Skin epidermis (tissue), 12 donors: ENCODE measurements at regions not wholly inside any gene's neighbourhood (a gene's known extent, or its start where the extent isn't known, plus 50 kb on each side); places are given as distances from the start of the nearest gene placed in this dataset.
"Not testable (repeated sequence)": the region's sequence is repeated elsewhere in the genome, so short reads cannot be mapped to it uniquely, and the experiment has no call there.

ENCODE experiments used
- H3K27ac ChIP-seq, 21 experiments: fragments of 200-600 bp; sonication (generic) in 11 of 21; one replicate each; pipeline ENCODE4 v1.5.0; 2020; ENCODE audit warnings: mild to moderate bottlenecking in 3 of 21, inconsistent platforms in 2 of 21, moderate library complexity in 2 of 21
- H3K4me3 ChIP-seq, 7 experiments: fragments of 200-600 bp; sonication (generic) in 2 of 7; one replicate each; pipeline ENCODE4 v1.5.0; 2020; ENCODE audit warnings: inconsistent platforms in 2 of 7, mild to moderate bottlenecking in 2 of 7, moderate library complexity in 1 of 7

DNA sequence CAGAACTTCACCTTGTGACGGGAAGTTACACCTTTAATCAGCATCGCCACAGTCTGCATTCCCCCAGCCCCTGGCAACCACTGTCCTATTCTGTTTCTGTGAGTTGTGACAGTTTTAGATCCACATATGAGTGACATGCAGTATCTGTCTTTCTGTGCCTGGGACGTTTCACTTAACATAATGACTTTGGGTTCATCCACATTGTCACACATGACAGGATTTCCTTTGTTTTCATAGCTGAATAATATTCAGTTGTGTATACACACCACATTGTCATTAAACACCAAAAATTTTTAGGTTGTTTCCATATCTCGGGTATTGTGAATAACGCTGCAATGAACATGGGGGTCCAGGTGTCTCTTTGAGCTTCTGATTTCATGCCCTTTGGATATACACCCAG is 62.6 kb upstream of the BDH1 start:
- H3K27ac ChIP-seq, H3K4me3 ChIP-seq: not testable (repeated sequence)

DNA sequence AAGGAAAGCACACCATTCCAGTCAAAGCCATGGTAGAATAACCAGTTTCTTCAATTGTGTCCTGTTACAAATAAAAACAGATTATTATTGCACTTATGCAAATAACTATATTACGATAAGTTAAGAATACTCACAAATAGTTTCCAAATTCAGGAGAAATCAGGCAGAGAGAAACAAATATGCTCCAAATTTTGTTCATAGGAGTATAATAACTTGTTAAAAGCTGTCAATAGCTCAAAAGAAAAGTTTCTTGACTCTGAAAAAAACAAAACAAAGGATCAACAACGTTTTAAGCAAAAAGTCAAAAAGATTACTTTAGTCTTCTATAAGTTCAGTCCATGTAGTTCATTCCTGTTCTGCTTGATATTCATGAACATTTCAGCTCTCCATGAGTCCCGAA is 59.7 kb upstream of the BDH1 start:
- H3K27ac ChIP-seq: no peak overlapping the region
- H3K4me3 ChIP-seq: no peak overlapping the region

DNA sequence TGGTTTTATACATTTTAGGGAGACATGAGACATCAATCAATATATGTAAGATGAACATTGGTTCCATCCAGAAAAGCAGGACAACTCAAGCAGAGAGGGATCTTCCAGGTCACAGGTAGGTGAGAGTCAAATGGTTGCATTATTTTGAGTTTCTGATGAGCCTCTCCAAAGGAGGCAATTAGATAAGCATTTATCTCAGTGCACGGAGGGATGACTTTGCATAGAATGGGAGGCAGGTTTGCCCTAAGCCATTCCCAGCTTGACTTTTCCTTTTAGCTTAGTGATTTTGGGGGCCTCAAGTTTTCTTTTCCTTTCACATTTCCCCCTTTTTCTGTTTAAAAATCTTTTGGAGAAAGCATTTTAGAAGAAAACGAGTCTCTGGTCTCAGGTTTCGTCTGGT is 58.4 kb upstream of the BDH1 start:
- H3K4me3 ChIP-seq, H3K27ac ChIP-seq: not testable (repeated sequence)

DNA sequence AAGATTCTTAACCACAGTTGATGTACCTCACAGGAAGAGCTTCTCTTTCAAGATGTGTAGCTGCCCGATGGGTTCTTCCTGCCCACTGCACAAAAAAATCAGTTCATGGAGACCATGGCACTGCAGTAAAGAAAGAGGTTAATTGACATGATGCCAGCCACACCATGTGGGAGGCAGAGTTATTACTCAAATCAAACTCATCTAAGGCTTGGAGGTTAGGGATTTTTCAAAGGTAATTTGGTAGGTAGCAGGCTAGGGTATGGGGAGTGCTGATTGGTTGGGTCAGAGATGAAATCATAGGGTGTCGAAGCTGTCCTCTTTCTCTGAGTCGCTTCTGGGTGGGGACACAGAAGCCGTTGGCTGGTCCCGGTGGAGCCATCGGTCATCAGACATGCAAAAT is 57.4 kb upstream of the BDH1 start:
- H3K4me3 ChIP-seq: no peak overlapping the region
- H3K27ac ChIP-seq: peak overlapping the region in 4 of 21 experiments; percentile 20 to 68 (median 40)

DNA sequence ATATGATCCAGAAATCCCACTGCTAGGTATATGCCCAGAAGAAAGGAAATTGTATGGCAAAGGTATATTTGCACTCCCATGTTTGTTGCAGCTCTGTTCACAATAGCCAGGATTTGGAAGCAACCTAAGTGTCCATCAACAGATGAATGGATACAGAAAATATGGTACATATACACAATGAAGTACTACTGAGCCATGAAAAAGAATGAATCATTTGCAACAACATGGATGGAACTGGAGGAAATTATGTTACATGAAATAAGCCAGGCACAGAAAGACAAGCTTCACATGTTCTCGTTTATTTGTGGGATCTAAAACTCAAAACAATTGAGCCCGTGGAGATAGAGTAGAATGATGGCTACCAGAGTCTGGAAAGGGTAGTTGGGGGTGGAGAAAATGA is 55.5 kb upstream of the BDH1 start:
- Histone ChIP-seq H3K4me3 (no peak overlapping the region), H3K27ac (no peak overlapping the region)

DNA sequence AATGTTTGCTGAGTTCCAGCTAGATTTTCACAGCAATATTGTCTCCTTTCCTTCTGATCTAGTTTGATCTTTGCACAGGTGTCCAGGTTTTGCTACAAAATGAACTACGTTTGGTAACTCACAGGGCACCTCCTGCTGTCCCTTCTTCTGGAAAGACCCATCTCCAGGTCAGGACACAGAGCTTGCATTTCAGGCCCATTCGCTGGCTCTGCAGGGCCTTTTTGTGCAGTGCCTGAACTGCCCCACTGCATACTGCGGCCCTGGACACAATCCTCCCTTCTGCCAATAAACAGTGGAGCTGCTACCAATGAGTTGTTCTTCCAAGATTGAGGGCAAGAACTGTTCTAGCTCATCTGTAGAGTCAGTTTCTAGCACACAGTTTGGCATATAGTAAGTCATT is 50.7 kb upstream of the BDH1 start:
- no peak overlapping the region for H3K4me3 ChIP-seq
- H3K27ac ChIP-seq: no peak overlapping the region
